ENCODE measurements at regions not wholly inside any gene's neighbourhood (a gene's known extent, or its start where the extent isn't known, plus 50 kb on each side); places are given as distances from the start of the nearest gene placed in this dataset.
"Not testable (repeated sequence)": the region's sequence is repeated elsewhere in the genome, so short reads cannot be mapped to it uniquely, and the experiment has no call there.

DNA sequence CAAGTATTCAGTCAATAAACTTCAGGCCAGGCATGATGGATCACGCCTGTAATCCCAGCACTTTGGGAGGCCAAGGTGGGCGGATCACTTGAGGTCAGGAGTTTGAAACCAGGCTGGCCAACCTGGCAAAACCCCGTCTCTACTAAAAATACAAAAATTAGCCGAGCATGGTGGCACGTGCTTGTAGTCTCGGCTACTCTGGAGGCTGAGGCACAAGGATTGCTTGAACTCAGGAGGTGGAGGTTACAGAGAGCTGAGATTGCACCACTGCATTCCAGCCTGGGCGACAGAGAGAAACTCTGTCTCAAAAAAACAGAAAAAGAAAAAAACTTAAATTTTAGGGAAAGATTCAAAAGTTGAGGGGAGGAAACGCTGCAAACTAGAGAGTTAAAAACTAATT, 162.8 kb upstream of the SERTAD2 start:
- TF ChIP-seq, protein P1, sequence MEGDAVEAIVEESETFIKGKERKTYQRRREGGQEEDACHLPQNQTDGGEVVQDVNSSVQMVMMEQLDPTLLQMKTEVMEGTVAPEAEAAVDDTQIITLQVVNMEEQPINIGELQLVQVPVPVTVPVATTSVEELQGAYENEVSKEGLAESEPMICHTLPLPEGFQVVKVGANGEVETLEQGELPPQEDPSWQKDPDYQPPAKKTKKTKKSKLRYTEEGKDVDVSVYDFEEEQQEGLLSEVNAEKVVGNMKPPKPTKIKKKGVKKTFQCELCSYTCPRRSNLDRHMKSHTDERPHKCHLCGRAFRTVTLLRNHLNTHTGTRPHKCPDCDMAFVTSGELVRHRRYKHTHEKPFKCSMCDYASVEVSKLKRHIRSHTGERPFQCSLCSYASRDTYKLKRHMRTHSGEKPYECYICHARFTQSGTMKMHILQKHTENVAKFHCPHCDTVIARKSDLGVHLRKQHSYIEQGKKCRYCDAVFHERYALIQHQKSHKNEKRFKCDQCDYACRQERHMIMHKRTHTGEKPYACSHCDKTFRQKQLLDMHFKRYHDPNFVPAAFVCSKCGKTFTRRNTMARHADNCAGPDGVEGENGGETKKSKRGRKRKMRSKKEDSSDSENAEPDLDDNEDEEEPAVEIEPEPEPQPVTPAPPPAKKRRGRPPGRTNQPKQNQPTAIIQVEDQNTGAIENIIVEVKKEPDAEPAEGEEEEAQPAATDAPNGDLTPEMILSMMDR (IDR thresholded peaks at IDR 0.05; ENCODE audit: low read depth, low read length) = not testable (repeated sequence)
- not testable (repeated sequence) for TF ChIP-seq EZH2phosphoT487 (IDR thresholded peaks at IDR 0.05; ENCODE audit: low read depth)
